Liver (tissue), 3 donors: ENCODE measurements at regions not wholly inside any gene's neighbourhood (a gene's known extent, or its start where the extent isn't known, plus 50 kb on each side); places are given as distances from the start of the nearest gene placed in this dataset.

Source experiments
- ATF3 ChIP-seq: IDR thresholded peaks from 2 replicates; pipeline ENCODE4 v1.6.1; 2016; ENCODE audit warnings: antibody characterized with exemption
- CTCF ChIP-seq: fragments of 150-350 bp; IDR thresholded peaks from 2 replicates; pipeline ENCODE4 v1.5.1; 2017; ENCODE audit warnings: improper control_type of control experiment, low read depth, low read length; ENCODE audit not compliant: missing input control
- FOXA1 ChIP-seq: IDR thresholded peaks from 2 replicates; pipeline ENCODE4 v1.6.1; 2016; ENCODE audit warnings: antibody characterized with exemption
- GABPA ChIP-seq, 2 donors: IDR thresholded peaks in 1 of 2; conservative IDR thresholded peaks in 1 of 2; 2 replicates each; pipeline ENCODE4 v1.6.1; 2016; ENCODE audit warnings: antibody characterized with exemption in 2 of 2, mild to moderate bottlenecking in 1 of 2, moderate library complexity in 1 of 2
- HNF4A ChIP-seq, 2 donors: conservative IDR thresholded peaks; 2 replicates each; pipeline ENCODE4 v1.6.1; 2016; ENCODE audit warnings: antibody characterized with exemption in 2 of 2, mild to moderate bottlenecking in 2 of 2
- JUND ChIP-seq, 2 donors: IDR thresholded peaks; 2 replicates each; pipeline ENCODE4 v1.6.1; 2016; ENCODE audit warnings: antibody characterized with exemption in 2 of 2
- MAX ChIP-seq: IDR thresholded peaks from 2 replicates; pipeline ENCODE4 v1.6.1; 2016; ENCODE audit warnings: antibody characterized with exemption
- RAD21 ChIP-seq, 2 donors: IDR thresholded peaks; 2 replicates each; pipeline ENCODE4 v1.6.1; 2016; ENCODE audit warnings: antibody characterized with exemption in 2 of 2, mild to moderate bottlenecking in 2 of 2
- REST ChIP-seq: IDR thresholded peaks from 2 replicates; pipeline ENCODE4 v1.6.1; 2016; ENCODE audit warnings: antibody characterized with exemption, mild to moderate bottlenecking
- RXRA ChIP-seq, 2 donors: IDR thresholded peaks; 2 replicates each; pipeline ENCODE4 v1.6.1; 2017 to 2018; ENCODE audit warnings: antibody characterized with exemption in 2 of 2, mild to moderate bottlenecking in 1 of 2
- SP1 ChIP-seq: IDR thresholded peaks from 2 replicates; pipeline ENCODE4 v1.6.1; 2018; ENCODE audit warnings: antibody characterized with exemption, mild to moderate bottlenecking
- TAF1 ChIP-seq: conservative IDR thresholded peaks from 2 replicates; pipeline ENCODE4 v1.6.1; 2016; ENCODE audit warnings: antibody characterized with exemption, mild to moderate bottlenecking
- ZBTB33 ChIP-seq: IDR thresholded peaks from 2 replicates; pipeline ENCODE4 v1.6.1; 2016; ENCODE audit warnings: antibody characterized with exemption
- donor health status: healthy.
- donor health status: healthy.

- TF ChIP-seq CTCF (no peak), ATF3 (no peak), TAF1 (no peak), SP1 (no peak), REST (no peak), RAD21 (IDR thresholded peaks at IDR 0.05) (no peak), GABPA (IDR thresholded peaks at IDR 0.05 in 1 of 2, conservative IDR thresholded peaks at IDR 0.05 in 1 of 2) (no peak), MAX (no peak), RXRA (IDR thresholded peaks at IDR 0.05) (no peak), JUND (IDR thresholded peaks at IDR 0.05) (no peak), HNF4A (conservative IDR thresholded peaks at IDR 0.05) (no peak), ZBTB33 (no peak), FOXA1 (no peak)
These were observed 69.4 kb upstream of the GSC start for GRCh38 chr14:94839348-94839747.
